ENCODE measurements at regions not wholly inside any gene's neighbourhood (a gene's known extent, or its start where the extent isn't known, plus 50 kb on each side); places are given as distances from the start of the nearest gene placed in this dataset.
"Not testable (repeated sequence)": the region's sequence is repeated elsewhere in the genome, so short reads cannot be mapped to it uniquely, and the experiment has no call there.

- Mint-ChIP-seq H3K27me3 (no peaks in the 10 kb centered on the region), H3K4me3 (no peak overlapping the region), H3K4me1 (no peaks in the 10 kb centered on the region), H3K27ac (no peak overlapping the region), H3K36me3 (no peaks in the 10 kb centered on the region), H3K9me3 (no peaks in the 10 kb centered on the region)
Observed at GRCh38 chr6:37078814-37079213, 73.4 kb downstream of the FGD2 start.

- peak overlapping the region; percentile 19 for H3K27ac Mint-ChIP-seq
- no peaks in the 10 kb centered on the region for H3K27me3 Mint-ChIP-seq
- no peaks in the 10 kb centered on the region for H3K9me3 Mint-ChIP-seq
- no peaks in the 10 kb centered on the region for H3K36me3 Mint-ChIP-seq
- H3K4me1 Mint-ChIP-seq: no peaks in the 10 kb centered on the region
- no peak overlapping the region for H3K4me3 Mint-ChIP-seq
Observed at GRCh38 chr6:37081042-37081607, 75.7 kb downstream of the FGD2 start.

- Mint-ChIP-seq H3K27ac (no peak overlapping the region), H3K4me1 (no peaks in the 10 kb centered on the region), H3K9me3 (no peaks in the 10 kb centered on the region), H3K27me3 (no peaks in the 10 kb centered on the region), H3K36me3 (no peaks in the 10 kb centered on the region), H3K4me3 (no peak overlapping the region)
Observed at GRCh38 chr6:37082390-37083130, 77.1 kb downstream of the FGD2 start.

GRCh38 chr6:37083243-37084138, 78.0 kb downstream of the FGD2 start:
- Mint-ChIP-seq H3K27ac (no peak overlapping the region), H3K4me3 (no peak overlapping the region), H3K36me3 (no peaks in the 10 kb centered on the region), H3K4me1 (no peaks in the 10 kb centered on the region), H3K9me3 (no peaks in the 10 kb centered on the region), H3K27me3 (no peaks in the 10 kb centered on the region)

GRCh38 chr6:37084665-37085064, 79.2 kb downstream of the FGD2 start:
- not testable (repeated sequence) for H3K9me3 Mint-ChIP-seq, H3K27ac Mint-ChIP-seq, H3K4me3 Mint-ChIP-seq, H3K27me3 Mint-ChIP-seq, H3K4me1 Mint-ChIP-seq, H3K36me3 Mint-ChIP-seq

- Mint-ChIP-seq H3K9me3 (no peaks in the 10 kb centered on the region), H3K4me3 (no peak overlapping the region), H3K36me3 (no peaks in the 10 kb centered on the region), H3K27ac (no peak overlapping the region), H3K27me3 (no peaks in the 10 kb centered on the region), H3K4me1 (no peaks in the 10 kb centered on the region)
Observed at GRCh38 chr6:37085198-37085597, 79.7 kb downstream of the FGD2 start.

GRCh38 chr6:37088897-37089296, 81.1 kb upstream of the PIM1 start:
- Mint-ChIP-seq H3K4me3 (no peak overlapping the region), H3K9me3 (no peaks in the 10 kb centered on the region), H3K27ac (no peak overlapping the region), H3K4me1 (peaks cover 7% of the 10 kb centered on the region), H3K27me3 (no peaks in the 10 kb centered on the region), H3K36me3 (no peaks in the 10 kb centered on the region)

- Mint-ChIP-seq H3K27me3 (no peaks in the 10 kb centered on the region), H3K36me3 (no peaks in the 10 kb centered on the region), H3K4me1 (peaks cover 8% of the 10 kb centered on the region), H3K9me3 (no peaks in the 10 kb centered on the region), H3K4me3 (no peak overlapping the region), H3K27ac (no peak overlapping the region)
Observed at GRCh38 chr6:37089783-37090182, 80.2 kb upstream of the PIM1 start.

- not testable (repeated sequence) for H3K36me3 Mint-ChIP-seq, H3K9me3 Mint-ChIP-seq, H3K27ac Mint-ChIP-seq
Observed at GRCh38 chr6:37091104-37091503, 78.8 kb upstream of the PIM1 start.

GRCh38 chr6:37091586-37091985, 78.4 kb upstream of the PIM1 start:
- not testable (repeated sequence) for H3K27ac Mint-ChIP-seq, H3K4me1 Mint-ChIP-seq, H3K4me3 Mint-ChIP-seq, H3K9me3 Mint-ChIP-seq, H3K36me3 Mint-ChIP-seq, H3K27me3 Mint-ChIP-seq

More at GRCh38 chr6:37091104-37091503, 78.8 kb upstream of the PIM1 start:
- not testable (repeated sequence) for H3K4me1 Mint-ChIP-seq, H3K27me3 Mint-ChIP-seq, H3K4me3 Mint-ChIP-seq

GRCh38 chr6:37092923-37093727, 76.8 kb upstream of the PIM1 start:
- H3K36me3 Mint-ChIP-seq: no peaks in the 10 kb centered on the region
- no peaks in the 10 kb centered on the region for H3K9me3 Mint-ChIP-seq
- H3K4me3 Mint-ChIP-seq: no peak overlapping the region
- no peak overlapping the region for H3K27ac Mint-ChIP-seq
- H3K4me1 Mint-ChIP-seq: peaks cover 8% of the 10 kb centered on the region
- H3K27me3 Mint-ChIP-seq: no peaks in the 10 kb centered on the region

- Mint-ChIP-seq H3K27ac (peak overlapping the region; percentile 12), H3K4me3 (no peak overlapping the region)
Observed at GRCh38 chr6:37093728-37094069, 76.3 kb upstream of the PIM1 start.

GRCh38 chr6:37095997-37096396, 74.0 kb upstream of the PIM1 start:
- no peaks in the 10 kb centered on the region for H3K9me3 Mint-ChIP-seq
- no peaks in the 10 kb centered on the region for H3K27me3 Mint-ChIP-seq
- no peaks in the 10 kb centered on the region for H3K36me3 Mint-ChIP-seq
- H3K4me3 Mint-ChIP-seq: no peak overlapping the region
- H3K4me1 Mint-ChIP-seq: peaks cover 12% of the 10 kb centered on the region
- H3K27ac Mint-ChIP-seq: no peak overlapping the region

More at GRCh38 chr6:37093728-37094069, 76.3 kb upstream of the PIM1 start:
- H3K36me3 Mint-ChIP-seq: no peaks in the 10 kb centered on the region
- peaks cover 8% of the 10 kb centered on the region for H3K4me1 Mint-ChIP-seq
- H3K9me3 Mint-ChIP-seq: no peaks in the 10 kb centered on the region
- no peaks in the 10 kb centered on the region for H3K27me3 Mint-ChIP-seq

GRCh38 chr6:37097335-37097734, 72.6 kb upstream of the PIM1 start:
- no peak overlapping the region for H3K27ac Mint-ChIP-seq
- no peaks in the 10 kb centered on the region for H3K9me3 Mint-ChIP-seq
- no peaks in the 10 kb centered on the region for H3K36me3 Mint-ChIP-seq
- peaks cover 21% of the 10 kb centered on the region for H3K4me1 Mint-ChIP-seq
- no peak overlapping the region for H3K4me3 Mint-ChIP-seq
- no peaks in the 10 kb centered on the region for H3K27me3 Mint-ChIP-seq

- Mint-ChIP-seq H3K9me3 (no peaks in the 10 kb centered on the region), H3K27ac (no peak overlapping the region), H3K36me3 (no peaks in the 10 kb centered on the region), H3K4me1 (peaks cover 31% of the 10 kb centered on the region), H3K27me3 (no peaks in the 10 kb centered on the region), H3K4me3 (no peak overlapping the region)
Observed at GRCh38 chr6:37099442-37099841, 70.5 kb upstream of the PIM1 start.
